SKM-1 (cell line): ENCODE measurements at regions not wholly inside any gene's neighbourhood (a gene's known extent, or its start where the extent isn't known, plus 50 kb on each side); places are given as distances from the start of the nearest gene placed in this dataset.

Experiments used
- DNase-seq: peaks from one replicate; lab custom pipeline; 2025; ENCODE audit not compliant: unreplicated experiment; lab: John Stamatoyannopoulos, UW

DNA sequence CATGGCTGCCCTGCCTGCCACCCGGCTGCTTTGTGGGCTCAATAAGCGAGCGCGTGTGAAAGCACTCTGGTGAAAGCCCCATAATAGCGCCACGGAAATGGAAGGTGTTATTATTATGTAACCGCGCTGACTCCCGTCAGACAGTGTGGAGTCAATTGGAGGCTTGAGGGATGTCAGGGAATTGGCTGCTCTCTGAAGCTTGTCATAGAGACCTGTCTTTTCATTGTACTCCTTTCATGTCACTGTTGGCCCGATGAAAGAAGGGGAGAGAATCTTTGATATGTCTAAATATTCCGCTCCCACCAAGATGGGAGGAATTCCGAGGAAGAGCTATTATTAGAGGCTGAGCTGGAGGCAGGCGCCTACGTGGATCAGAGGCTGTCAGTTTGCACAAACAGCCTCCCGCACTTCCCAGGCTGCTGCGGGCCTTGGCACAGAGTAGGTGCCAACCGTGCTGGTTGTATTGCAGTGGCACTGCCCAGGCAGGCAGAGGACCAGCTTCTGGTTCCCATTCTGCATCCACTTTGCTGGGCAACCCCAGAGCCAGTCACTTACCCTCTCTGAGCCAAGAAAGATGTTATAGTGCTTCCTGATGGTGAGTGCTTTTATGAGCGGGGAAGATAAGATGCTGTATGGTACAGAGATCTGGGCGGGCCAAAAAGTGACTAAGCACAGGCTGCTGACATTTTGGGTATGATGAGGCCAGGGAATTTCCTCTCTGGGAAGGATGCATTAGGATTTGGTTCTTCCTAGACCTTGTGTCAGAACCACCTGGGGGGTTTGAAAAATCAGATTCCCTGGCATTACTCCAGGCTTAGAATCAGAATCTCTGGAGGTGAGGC, 151.4 kb downstream of the RPS24 start:
- no peak for DNase-seq

DNA sequence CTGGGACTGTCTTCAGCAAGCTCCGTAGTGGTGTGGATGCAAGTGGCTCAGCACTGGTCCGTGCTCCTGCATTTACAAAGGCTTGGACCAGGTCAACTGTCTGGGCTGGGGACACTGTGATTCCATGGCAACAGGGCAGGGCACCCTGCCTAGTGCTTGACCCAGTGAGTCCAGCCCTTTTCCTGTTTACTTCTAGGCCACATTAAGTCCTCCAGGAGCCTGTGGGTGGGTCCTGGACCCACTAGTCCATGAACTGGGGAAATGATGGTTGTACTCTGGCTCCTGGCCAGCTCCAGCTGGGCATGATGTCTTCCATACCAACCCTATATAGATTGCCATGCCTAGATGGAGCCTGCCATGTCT, 152.0 kb downstream of the RPS24 start:
- DNase-seq: no peak

DNA sequence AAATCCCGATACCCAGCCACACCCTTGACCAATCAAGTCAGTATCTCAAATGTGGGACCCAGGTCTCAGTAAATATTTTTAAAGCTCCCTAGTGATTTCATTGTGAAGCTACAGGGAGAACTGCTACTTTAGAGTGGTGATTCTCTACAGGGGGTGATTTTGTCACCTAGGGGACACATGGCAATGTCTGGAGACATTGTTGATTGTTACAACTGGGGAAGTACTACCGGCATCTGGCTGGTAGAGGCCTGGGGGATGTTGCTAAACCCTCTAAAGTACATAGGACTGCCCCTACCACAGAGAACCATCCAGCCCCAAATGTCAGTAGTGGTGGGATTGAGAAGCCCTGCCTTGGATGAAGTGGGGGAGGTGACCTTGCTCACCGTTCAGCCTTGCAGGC, 152.9 kb downstream of the RPS24 start:
- DNase-seq: no peak

DNA sequence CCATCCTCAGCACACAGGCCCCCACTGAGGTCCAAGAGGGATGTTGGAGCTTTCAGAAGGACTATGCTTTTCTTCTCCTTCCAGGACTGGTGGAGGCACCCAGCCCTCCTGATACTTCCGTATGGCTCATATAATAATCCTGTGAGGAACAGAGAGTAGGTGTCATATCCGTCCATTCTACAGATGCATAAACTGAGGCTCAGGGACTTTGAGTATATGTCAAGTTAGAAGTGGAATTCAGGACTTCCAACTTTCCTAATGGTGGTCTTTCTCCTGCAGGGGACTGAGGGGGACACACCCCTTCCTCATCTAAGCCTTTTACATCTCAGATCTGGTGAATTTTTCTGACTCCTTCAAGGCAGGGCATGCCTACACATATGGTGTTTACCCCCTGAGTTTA, 153.7 kb downstream of the RPS24 start:
- no peak for DNase-seq

DNA sequence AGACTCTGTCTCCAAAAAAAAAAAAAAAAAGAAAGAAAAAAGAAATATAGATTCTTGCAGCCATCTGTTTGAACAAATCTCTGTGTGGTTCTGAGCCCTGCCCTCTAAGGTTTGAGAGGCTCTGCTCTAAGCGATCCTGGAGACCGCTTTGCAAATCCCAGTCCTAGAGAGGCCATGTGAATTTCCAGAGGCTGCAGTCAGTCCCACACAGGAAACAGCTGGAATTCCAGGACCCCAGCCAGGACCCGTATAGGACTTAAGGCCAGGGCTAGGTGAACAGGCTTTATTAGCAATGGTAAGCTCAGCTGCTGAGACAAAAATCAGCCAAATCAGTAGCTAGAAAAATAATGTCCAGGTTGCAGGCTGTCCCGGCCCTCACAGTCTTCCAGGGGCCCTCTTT, 154.8 kb downstream of the RPS24 start:
- DNase-seq: no peak

DNA sequence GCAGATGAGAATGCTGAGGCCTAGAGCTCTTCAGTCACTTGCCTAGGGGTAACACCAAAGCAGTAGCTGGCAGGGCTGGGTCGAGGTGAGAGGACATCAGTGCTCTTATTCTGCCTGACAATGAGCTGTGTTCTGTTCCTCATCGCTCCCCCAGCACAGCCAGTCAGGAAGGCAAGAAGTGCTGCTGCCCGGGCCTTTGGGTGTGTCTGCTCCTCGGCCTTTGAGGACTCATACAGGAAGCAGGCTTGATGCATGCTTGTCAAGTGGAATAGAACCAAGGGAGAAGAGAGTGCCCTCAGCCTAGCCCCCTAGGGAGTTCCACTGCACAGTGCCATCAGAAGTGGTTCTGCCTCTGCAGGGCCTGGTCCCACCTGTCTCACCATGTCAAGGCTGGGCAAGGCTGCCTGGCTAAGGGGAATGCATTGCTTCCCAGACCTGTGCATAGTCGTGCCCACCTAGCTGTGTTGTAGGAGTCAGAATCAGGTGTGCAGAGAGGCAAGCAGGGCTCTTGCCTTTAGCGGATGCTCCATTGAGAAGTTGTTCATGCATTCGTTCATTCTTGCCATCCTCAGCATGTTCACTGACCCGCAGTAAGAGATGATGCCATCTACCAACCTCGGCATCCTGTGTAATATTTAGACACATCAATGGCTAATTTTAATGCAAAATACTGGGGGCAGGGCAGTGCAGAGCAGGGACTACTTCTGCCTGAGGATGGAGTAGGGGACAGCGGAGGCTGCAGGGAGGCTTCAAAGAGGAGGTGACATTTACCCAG, 156.6 kb downstream of the RPS24 start:
- no peak for DNase-seq

DNA sequence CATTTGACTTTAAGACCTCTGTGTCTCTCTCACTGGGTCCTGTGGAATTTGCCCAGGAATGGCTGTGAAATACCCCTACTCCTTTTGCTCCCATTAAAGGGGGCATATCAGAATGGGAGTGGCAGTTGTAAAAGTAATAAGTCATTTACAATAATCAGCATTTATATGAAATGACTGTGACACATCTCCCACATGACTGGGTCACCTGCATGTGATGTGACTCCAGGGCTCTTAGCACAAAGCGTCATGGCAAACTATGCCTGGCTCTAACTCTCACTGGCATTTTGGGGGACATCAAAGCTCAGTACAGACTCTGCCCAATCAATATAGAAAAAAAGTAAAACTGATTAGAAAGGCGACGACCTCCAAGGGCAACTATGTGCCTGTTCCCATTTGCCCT, 157.6 kb downstream of the RPS24 start:
- DNase-seq: no peak

DNA sequence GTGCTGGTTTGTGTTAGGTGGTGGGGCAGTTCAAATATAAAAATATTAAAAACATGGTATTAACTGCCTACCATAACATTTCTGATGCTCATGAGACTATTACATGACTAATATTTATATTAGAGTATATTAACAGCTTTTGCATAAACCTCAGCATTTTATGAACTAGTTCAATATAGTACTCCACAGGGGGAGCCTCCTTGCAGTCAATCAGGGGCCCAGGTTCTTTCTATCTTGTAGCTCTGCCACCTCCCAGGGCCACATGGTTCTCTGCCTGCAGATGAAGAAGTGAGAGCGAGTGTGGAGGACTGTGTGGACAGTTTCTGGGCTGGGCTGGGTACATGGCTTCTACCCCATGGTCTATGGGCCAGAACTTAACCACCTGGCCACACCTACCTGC, 159.5 kb downstream of the RPS24 start:
- DNase-seq: no peak

DNA sequence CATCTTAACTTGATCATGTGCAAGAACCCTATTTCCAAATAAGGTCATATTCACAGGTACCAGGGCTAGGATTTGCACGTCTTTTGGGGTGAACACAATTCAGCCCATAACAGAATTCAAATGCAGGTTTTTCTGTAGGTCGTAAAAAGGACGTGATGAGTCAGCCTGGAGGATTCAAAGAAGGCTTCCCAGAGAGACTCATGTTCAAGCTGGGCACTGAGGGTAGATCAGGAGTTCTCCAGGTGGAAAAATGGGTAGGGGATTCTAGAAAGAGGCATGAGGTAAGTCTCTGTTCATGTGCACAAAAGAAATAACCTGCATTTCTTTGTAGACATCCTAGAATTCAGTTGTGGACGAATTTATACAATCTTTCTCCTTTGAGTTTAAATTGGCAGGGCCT, 160.4 kb downstream of the RPS24 start:
- no peak for DNase-seq

DNA sequence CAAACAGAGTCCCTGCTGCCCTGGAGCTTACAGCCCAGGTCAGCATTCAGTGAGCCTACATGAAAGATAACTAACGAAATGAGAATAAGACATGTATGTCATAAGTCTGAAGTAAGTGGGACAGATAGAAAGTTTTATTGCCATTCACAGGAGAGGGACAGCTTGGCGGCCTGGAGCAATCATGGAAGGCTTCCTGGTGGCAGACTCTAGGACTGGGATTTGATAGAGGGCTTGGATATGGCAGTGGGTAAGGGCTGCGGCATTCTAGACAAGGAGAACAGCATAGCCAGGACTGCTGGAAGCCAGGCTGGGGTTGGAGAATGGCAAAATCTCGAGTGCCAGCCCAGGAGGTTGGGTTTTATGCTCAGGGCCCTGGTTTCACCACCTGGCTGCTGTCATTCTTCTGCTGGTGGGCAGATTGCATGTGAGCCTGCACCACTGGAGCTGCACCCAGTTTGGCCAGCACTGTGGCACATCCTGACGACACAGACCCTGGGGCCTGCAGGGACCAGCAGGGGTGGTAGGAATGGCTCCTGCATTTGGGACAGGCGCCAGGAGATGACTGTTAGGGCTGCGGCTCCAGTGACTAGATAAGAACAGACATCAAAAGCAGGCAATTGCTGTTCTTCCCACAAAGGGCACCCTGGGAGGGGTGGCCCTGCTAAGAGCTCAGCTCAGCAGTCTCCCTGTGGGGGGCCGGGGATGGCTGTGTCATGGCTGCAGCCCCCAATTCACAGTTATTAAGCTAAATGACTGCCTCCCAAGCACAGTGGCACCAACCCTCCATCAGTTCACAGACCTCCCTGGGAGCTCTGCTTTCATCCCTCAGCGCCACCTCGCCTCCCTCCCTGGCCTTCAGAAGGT, 161.1 kb downstream of the RPS24 start:
- no peak for DNase-seq

DNA sequence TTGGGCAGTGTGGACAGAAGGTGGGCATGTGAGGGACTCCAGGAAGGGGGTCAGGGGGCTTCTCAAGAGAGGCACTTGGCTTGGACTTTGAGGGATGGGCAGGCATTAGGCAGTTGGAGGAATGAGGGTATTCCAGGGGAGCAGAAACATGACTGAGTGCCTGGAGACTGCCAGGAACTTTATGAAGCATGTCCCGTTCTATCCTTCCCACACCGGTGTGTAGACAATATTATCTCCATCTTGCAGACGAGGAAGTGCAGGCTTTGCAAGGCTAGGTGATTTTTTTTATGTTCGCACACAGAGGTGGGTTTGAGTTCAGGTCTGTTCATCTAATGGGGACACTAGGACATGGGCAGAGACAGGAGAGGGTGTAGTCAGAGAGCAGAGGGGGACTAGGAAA, 162.7 kb downstream of the RPS24 start:
- no peak for DNase-seq

DNA sequence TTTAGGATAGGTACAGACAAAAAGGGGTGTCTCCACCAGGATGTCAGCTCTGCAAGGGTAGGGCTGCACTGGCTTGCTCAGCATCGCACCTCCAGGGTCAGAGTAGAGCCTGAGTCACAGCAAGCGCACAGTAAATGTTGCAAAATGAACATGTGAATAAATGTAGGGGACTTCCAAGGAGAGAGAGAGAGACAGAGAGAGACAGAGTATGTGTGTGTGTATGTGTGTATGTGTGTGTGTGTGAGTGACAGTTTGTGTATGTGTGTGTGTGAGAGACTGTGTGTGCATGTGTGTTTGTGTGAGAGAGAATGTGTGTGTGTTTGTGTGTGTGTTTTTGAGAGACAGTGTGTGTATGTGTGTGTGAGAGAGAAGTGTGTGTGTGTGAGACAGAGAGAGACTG, 163.3 kb downstream of the RPS24 start:
- no peak for DNase-seq

DNA sequence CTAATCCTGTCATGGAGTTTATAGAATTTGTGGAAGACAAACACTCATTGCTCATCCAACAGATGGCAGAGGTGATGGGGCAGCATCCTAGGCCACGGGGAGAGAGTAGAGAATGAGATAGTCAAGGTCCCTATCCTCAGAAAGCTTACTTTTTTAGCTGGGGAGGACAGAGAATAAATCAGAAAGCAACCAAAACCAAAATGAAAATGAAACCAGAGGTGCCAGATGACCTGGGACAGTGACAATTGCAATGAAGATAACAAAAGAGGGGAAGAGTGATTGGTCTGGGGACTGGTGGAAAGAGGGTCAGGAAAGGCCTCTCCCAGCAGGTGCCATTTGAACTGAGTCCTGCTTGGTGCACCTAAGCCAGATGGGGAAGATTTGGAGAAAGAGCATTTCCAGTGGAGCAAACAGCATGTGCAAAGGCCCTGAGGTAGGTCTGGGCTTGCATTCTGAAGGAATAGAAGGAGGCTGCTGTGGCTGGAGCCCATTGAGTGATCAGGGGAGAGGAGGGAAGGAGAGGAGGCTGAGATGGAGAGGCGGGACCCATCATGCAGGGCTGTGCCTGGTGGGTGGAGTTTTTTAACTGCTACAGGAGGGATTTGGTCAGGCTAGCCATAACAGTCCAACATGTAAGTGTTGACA, 164.1 kb downstream of the RPS24 start:
- DNase-seq: no peak

DNA sequence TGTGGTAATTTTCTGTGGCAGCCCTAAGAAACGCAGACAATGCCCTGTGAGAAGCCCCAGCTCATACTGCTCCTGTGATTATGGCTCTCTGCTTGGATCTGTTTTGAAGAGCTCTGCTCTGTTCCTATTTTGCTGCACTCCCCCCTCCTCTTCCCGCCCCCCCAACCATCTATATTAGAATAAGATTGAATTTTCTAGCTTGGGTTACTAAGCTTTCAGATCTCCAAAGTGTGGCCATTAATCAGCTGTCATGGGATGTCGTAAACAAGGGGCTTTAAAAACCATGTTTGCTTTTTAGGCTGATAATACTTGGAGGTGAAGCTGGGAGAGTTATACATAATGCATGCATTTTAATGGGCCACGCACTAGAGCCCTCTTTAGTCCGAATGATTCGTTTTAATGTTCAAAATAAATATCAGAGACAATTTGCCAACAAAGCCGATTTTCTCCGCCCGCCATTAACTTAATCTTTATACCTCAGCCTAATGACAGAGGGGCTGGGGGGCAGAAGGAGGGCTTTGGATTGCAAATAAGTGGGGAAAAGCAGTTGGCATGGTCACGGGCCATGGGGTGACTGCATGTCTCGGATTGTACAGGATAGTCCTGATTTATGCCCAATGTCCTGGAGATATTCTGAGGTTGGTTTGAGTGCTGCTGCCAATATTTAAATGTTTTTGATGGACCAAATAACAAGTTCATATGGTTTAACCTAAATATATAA, 165.5 kb downstream of the RPS24 start:
- DNase-seq: no peak

DNA sequence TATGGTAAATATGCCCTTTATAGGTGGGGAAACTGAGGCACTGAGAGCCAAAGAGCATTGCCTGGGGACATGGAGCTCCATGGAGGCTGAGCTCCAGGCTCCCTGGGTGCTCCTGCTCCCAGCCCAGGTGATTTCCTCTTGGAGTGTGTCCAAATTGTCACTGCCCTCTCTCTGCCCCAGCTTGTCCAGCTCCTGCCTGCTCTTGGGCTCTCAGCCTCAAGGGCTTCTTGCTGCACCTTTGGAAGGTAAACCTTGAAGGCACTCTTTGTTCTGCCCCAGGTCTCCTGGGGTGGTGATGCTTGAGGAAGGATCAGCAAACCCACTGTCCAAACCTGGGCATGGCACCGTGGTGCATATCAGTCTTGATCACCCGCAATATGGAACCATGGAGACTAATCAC, 166.1 kb downstream of the RPS24 start:
- DNase-seq: no peak

DNA sequence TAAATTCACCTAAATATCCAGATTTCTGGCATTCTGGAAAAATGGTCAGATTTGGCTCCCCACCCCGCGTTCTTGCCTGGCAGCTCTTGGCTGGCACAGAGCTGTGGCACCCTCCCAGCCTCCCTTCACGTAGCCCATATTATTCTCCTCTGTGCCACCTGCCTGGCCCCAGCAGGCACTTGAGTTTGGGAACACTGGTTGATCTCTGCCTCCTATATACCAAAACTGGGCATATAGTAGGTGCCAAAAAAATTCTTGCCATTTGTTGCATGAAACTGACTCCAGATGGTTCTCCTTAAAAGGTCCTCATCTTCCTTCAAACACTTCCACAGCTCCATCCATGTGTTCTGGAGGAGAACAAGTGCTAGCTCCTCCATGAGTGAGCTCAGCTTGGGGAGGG, 167.0 kb downstream of the RPS24 start:
- DNase-seq: no peak

DNA sequence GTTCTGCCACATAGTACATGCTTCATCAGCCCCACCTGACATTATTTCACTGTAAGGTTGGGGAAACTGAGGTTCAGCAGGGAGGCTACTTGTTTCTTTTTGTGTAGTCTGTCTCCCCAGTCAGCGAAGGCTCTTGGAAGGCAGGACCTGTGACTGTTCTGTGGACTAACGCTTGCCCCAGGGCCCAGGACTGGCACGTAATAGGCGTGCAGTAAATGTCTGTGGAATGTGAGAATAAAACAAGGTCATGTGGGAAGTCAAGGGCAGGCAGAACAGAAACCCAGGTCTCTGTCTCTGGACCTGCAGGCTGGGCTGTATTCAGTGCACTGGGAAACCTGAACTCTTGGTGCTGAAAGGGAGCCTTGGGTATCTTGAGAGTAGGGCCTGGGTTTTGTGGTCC, 168.7 kb downstream of the RPS24 start:
- no peak for DNase-seq

DNA sequence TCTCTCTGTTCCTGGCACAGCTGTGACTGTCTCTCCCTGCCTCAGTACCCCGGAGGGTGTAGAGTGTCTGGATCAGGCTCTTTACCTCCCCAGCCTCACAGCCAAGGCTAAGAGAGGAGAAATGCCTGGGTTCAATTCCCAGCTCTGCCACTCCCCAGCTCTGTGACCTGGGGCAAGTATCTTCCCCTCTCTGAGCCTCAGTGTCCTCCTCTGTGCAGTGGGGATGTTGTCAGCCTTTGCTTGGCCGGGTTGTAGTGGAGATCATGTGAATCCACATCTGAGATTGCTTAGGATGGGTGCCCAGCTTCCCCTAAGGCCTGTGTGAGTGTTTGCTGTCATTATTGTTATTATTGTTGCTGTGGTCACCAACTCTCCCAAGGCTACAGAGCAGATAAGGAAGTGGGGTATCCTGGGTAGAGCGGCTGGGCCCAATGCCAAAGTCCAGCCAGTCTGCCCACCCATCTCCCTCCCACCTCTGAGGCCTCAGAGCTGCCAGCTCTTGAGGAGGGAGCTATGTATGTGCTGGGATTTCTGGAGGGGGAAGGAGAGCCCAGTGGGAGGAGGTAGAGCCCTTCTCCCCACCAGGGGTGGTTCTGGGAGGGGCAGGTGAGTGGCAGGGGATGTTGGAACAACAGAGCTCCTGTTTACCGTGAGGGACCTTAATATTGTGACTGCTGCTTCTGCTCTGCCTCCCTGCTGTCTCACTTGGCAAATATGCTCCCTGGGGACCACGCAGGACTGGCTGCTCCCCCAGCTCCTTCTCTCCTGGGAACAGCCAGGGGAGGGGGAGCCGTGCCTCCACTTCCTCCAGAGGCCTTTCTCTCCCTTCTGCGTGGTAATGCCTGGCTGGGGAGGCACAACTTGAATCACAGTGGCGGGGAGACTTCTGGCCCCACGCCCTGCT, 170.5 kb downstream of the RPS24 start:
- no peak for DNase-seq

DNA sequence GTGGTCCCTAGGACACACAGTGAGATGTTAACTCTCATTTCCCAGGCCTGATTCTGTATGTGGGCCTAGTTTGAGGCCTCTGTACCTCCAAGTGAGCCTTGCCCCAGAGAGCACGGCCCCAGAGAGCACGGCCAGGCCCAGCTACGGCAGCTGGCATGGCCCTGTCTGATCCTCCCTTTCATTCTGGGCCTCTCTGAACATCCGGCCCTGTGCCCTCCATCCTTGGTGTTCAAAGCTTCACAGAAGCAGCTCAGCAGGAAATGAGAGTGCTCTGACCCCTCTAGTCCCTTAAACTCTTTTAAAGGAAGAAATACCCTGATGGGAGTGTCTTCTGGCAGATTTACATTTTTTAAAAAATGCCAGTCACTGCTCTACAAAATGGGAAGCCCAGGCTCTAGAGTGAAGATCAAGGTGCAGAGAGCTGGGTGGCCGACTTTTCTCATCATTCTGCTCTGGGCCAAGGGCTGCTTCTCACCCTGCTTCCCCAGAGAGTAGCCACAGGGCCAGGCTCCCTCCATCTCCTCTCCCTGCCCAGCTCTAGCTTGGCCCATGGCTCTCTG, 171.9 kb downstream of the RPS24 start:
- DNase-seq: no peak
